Testis (tissue), 2 donors: ENCODE measurements at regions not wholly inside any gene's neighbourhood (a gene's known extent, or its start where the extent isn't known, plus 50 kb on each side); places are given as distances from the start of the nearest gene placed in this dataset.

Experiments
- DNase-seq: peaks from one replicate; pipeline ENCODE4 v3.0.0-alpha.2; 2019
- H3K27ac ChIP-seq, 2 donors: fragments of 200-600 bp; sonication (generic); one replicate each; pipeline ENCODE4 v1.5.1; 2019
- H3K27me3 ChIP-seq: fragments of 200-600 bp; sonication (generic); one replicate; pipeline ENCODE4 v1.5.1; 2019
- H3K36me3 ChIP-seq: fragments of 200-600 bp; sonication (generic); one replicate; pipeline ENCODE4 v1.5.1; 2017; ENCODE audit warnings: low read depth; ENCODE audit errors: missing control alignments
- H3K4me1 ChIP-seq: fragments of 200-600 bp; sonication (generic); one replicate; pipeline ENCODE4 v1.5.1; 2019
- H3K4me3 ChIP-seq, 2 donors: fragments of 200-600 bp; sonication (generic); one replicate each; pipeline ENCODE4 v1.5.1; 2017 to 2019
- H3K9me3 ChIP-seq: fragments of 200-600 bp; sonication (generic); one replicate; pipeline ENCODE4 v1.5.1; 2017
- CTCF ChIP-seq, 3 experiments: fragments of 450-650 bp in 2 of 3; fragments of 200-600 bp in 1 of 3; sonication (generic) in 1 of 3; IDR thresholded peaks; one replicate each; pipeline ENCODE4 v1.5.1; 2016 to 2019; ENCODE audit warnings: antibody characterized with exemption in 3 of 3, mild to moderate bottlenecking in 2 of 3, moderate library complexity in 1 of 3
- POLR2A ChIP-seq: fragments of 450-650 bp; IDR thresholded peaks from one replicate; pipeline ENCODE4 v1.6.1; 2017; ENCODE audit warnings: antibody characterized with exemption, mild to moderate bottlenecking, moderate library complexity
- WGBS, 2 donors: methylation state at CpG; one replicate each; pipeline ENCODE4 v1.1.5; 2018; 5-methylcytosine and 5-hydroxymethylcytosine counted together
- intact Hi-C: fragments of 100-400 bp; cut with DNase I; formaldehyde crosslinking; loops from one replicate; pipeline ENCODE4 v1.15.1; 2023; ENCODE audit warnings: low total_unique reads

- 88 to 92% methylated on average over 6 of the region's 6 CpGs for WGBS, 2 donors
- DNase-seq: no peak
- Histone ChIP-seq H3K9me3 (no peaks in the 10 kb centered on the region), H3K4me3 (no peak overlapping the region), H3K27me3 (no peaks in the 10 kb centered on the region), H3K4me1 (no peaks in the 10 kb centered on the region), H3K27ac (no peak overlapping the region), H3K36me3 (no peaks in the 10 kb centered on the region)
- TF ChIP-seq CTCF (IDR thresholded peaks at IDR 0.05): no peak
- TF ChIP-seq POLR2A: no peak
- intact Hi-C loops: no loop called here
Measured at GRCh38 chr16:82454566-82454965, 172.2 kb upstream of the CDH13 start.

GRCh38 chr16:82454152-82454551, 172.6 kb upstream of the CDH13 start:
- Histone ChIP-seq H3K9me3 (no peaks in the 10 kb centered on the region), H3K27ac (no peak overlapping the region), H3K4me1 (no peaks in the 10 kb centered on the region), H3K4me3 (no peak overlapping the region), H3K36me3 (no peaks in the 10 kb centered on the region), H3K27me3 (no peaks in the 10 kb centered on the region)
- no peak for TF ChIP-seq POLR2A
- no peak for TF ChIP-seq CTCF (IDR thresholded peaks at IDR 0.05)
- intact Hi-C loops: no loop called here
- WGBS, 2 donors: 86 to 93% methylated on average over 4 of the region's 4 CpGs
- no peak for DNase-seq

- no peaks in the 10 kb centered on the region for H3K4me1 ChIP-seq
- no peaks in the 10 kb centered on the region for H3K27me3 ChIP-seq
- TF ChIP-seq POLR2A (no peak), CTCF (IDR thresholded peaks at IDR 0.05) (no peak)
- H3K27ac ChIP-seq: no peak overlapping the region
- no peaks in the 10 kb centered on the region for H3K36me3 ChIP-seq
- no peak overlapping the region for H3K4me3 ChIP-seq
- H3K9me3 ChIP-seq: no peaks in the 10 kb centered on the region
- intact Hi-C loops: no loop called here
- DNase-seq: no peak
- 87 to 88% methylated on average over 11 of the region's 11 CpGs for WGBS, 2 donors
Measured at GRCh38 chr16:82452004-82452756, 174.6 kb upstream of the CDH13 start.

GRCh38 chr16:82451449-82451848, 175.3 kb upstream of the CDH13 start:
- H3K4me1 ChIP-seq: no peaks in the 10 kb centered on the region
- no peak overlapping the region for H3K27ac ChIP-seq
- 39 to 55% methylated on average over 3 of the region's 3 CpGs for WGBS, 2 donors
- no peaks in the 10 kb centered on the region for H3K9me3 ChIP-seq
- DNase-seq: peak; percentile 39
- no peaks in the 10 kb centered on the region for H3K36me3 ChIP-seq
- no peaks in the 10 kb centered on the region for H3K27me3 ChIP-seq
- intact Hi-C loops: no loop called here
- H3K4me3 ChIP-seq: no peak overlapping the region
- no peak for TF ChIP-seq POLR2A
- TF ChIP-seq CTCF (IDR thresholded peaks at IDR 0.05): no peak

GRCh38 chr16:82440336-82440735, 186.4 kb upstream of the CDH13 start:
- peaks cover 9% of the 10 kb centered on the region for H3K4me1 ChIP-seq
- WGBS, 2 donors: 35 to 49% methylated on average over 6 of the region's 6 CpGs
- peak overlapping the region; percentile 26 to 77 for H3K27ac ChIP-seq
- no peaks in the 10 kb centered on the region for H3K27me3 ChIP-seq
- no peaks in the 10 kb centered on the region for H3K36me3 ChIP-seq
- intact Hi-C loops: no loop called here
- no peak overlapping the region for H3K4me3 ChIP-seq
- no peaks in the 10 kb centered on the region for H3K9me3 ChIP-seq
- TF ChIP-seq CTCF (IDR thresholded peaks at IDR 0.05) (no peak), POLR2A (no peak)
- DNase-seq: no peak
